Amygdala (tissue), 56 donors: ENCODE measurements at regions not wholly inside any gene's neighbourhood (a gene's known extent, or its start where the extent isn't known, plus 50 kb on each side); places are given as distances from the start of the nearest gene placed in this dataset.
A peak's percentile ranks its signal among the peaks of the same experiment; 100 is the strongest.
"Not testable (repeated sequence)": the region's sequence is repeated elsewhere in the genome, so short reads cannot be mapped to it uniquely, and the experiment has no call there.

Source experiments
- DNase-seq, 56 donors: peaks; one replicate each; lab custom pipeline; 2025; lab: John Stamatoyannopoulos, UW

GRCh38 chr6:23526526-23526925, 599.5 kb upstream of the NRSN1 start:
- DNase-seq, result no peak

- no peak for DNase-seq
These were observed 596.1 kb upstream of the NRSN1 start for GRCh38 chr6:23529902-23530301.

- no peak for DNase-seq
These were observed 594.3 kb upstream of the NRSN1 start for GRCh38 chr6:23531666-23532065.

GRCh38 chr6:23532227-23532626, 593.8 kb upstream of the NRSN1 start:
- DNase-seq, result no peak

- no peak for DNase-seq
These were observed 592.7 kb upstream of the NRSN1 start for GRCh38 chr6:23533311-23533710.

GRCh38 chr6:23533944-23534343, 592.1 kb upstream of the NRSN1 start:
- peak in 1 of 56 donors; percentile 1 for DNase-seq

GRCh38 chr6:23534351-23534750, 591.7 kb upstream of the NRSN1 start:
- DNase-seq, result no peak

- no peak for DNase-seq
These were observed 590.9 kb upstream of the NRSN1 start for GRCh38 chr6:23535101-23535500.

- no peak for DNase-seq
These were observed 588.2 kb upstream of the NRSN1 start for GRCh38 chr6:23537828-23538227.

GRCh38 chr6:23547851-23548250, 578.2 kb upstream of the NRSN1 start:
- DNase-seq, result no peak

- not testable (repeated sequence) for DNase-seq
These were observed 571.1 kb upstream of the NRSN1 start for GRCh38 chr6:23554953-23555352.

GRCh38 chr6:23559587-23560343, 566.2 kb upstream of the NRSN1 start:
- no peak for DNase-seq

- no peak for DNase-seq
These were observed 564.3 kb upstream of the NRSN1 start for GRCh38 chr6:23561732-23562131.

- DNase-seq, result no peak
These were observed 563.5 kb upstream of the NRSN1 start for GRCh38 chr6:23562554-23562953.

GRCh38 chr6:23563323-23563722, 562.7 kb upstream of the NRSN1 start:
- no peak for DNase-seq

- DNase-seq, result no peak
These were observed 559.6 kb upstream of the NRSN1 start for GRCh38 chr6:23566418-23566817.

GRCh38 chr6:23568292-23568691, 557.7 kb upstream of the NRSN1 start:
- DNase-seq, result no peak

- DNase-seq, result no peak
These were observed 541.8 kb upstream of the NRSN1 start for GRCh38 chr6:23584134-23584763.

GRCh38 chr6:23587582-23587981, 538.4 kb upstream of the NRSN1 start:
- DNase-seq, result no peak

GRCh38 chr6:23589811-23590210, 536.2 kb upstream of the NRSN1 start:
- DNase-seq, result no peak

GRCh38 chr6:23590498-23591126, 535.4 kb upstream of the NRSN1 start:
- no peak for DNase-seq

- DNase-seq, result no peak
These were observed 534.3 kb upstream of the NRSN1 start for GRCh38 chr6:23591761-23592160.
